ENCODE measurements at regions not wholly inside any gene's neighbourhood (a gene's known extent, or its start where the extent isn't known, plus 50 kb on each side); places are given as distances from the start of the nearest gene placed in this dataset.
A peak's percentile ranks its signal among the peaks of the same experiment; 100 is the strongest.

GRCh38 chr6:105997482-105997881 is 88.7 kb upstream of the PRDM1 start:
- TF ChIP-seq RCOR1 (IDR thresholded peaks at IDR 0.05; ENCODE audit: low read length), result no peak
- TF ChIP-seq SMC3 (IDR thresholded peaks at IDR 0.05; ENCODE audit: low read depth, low read length), result no peak
- TF ChIP-seq PBX3 (IDR thresholded peaks at IDR 0.05), result no peak
- no peak for TF ChIP-seq CHD2 (IDR thresholded peaks at IDR 0.05; ENCODE audit: low read length, partially characterized antibody)
- TF ChIP-seq NFIC (IDR thresholded peaks at IDR 0.05; ENCODE audit: borderline replicate concordance), result no peak
- TF ChIP-seq NRF1 (IDR thresholded peaks at IDR 0.05; ENCODE audit: low read depth, low read length), result no peak
- TF ChIP-seq FOSL2 (IDR thresholded peaks at IDR 0.05; ENCODE audit: borderline replicate concordance, low read depth), result no peak
- TF ChIP-seq TAF1 (IDR thresholded peaks at IDR 0.05; ENCODE audit: borderline replicate concordance, low read depth, low read length), result no peak
- Histone ChIP-seq H3K79me2 (ENCODE audit: insufficient read depth) (no peaks in the 10 kb centered on the region), H2AFZ (ENCODE audit: low read depth) (peak overlapping the region; percentile 82), H3K36me3 (replicated peaks in 1 of 2; ENCODE audit: control insufficient read depth in 1 of 2, insufficient read depth in 2 of 2, low read length in 1 of 2) (no peaks in the 10 kb centered on the region), H3K27ac (ENCODE audit: low read depth in 2 of 2, low read length in 1 of 2) (peak overlapping the region in 1 of 2 experiments; percentile 86; a peak in 1 of 4 replicates), H3K4me1 (ENCODE audit: control insufficient read depth in 1 of 2, insufficient read depth in 2 of 2, low read depth in 1 of 2, low read length in 1 of 2) (peaks cover 0 to 10% of the 10 kb centered on the region in 2 experiments; a peak in 2 of 4 replicates), H3K27me3 (ENCODE audit: insufficient read depth) (no peaks in the 10 kb centered on the region), H3K9ac (peak overlapping the region; percentile 8; the same call in 1 of the 2 replicates), H3K9me2 (no peaks in the 10 kb centered on the region), H3K9me3 (no peaks in the 10 kb centered on the region), H3K4me3 (ENCODE audit: low read depth in 2 of 2, low read length in 1 of 2) (no peak overlapping the region), H4K20me1 (ENCODE audit: insufficient read depth) (no peaks in the 10 kb centered on the region), H3K4me2 (no peak overlapping the region), H3F3A (replicated peaks; ENCODE audit: insufficient read depth) (peaks cover 12% of the 10 kb centered on the region)
- CTCF ChIA-PET, result interaction anchor here (1.0 to 2.3 kb wide), 2 partner anchors 14 to 431 kb away, joined by 3 to 5 read pairs; no protein-coding TSS in a partner anchor
- POLR2A ChIA-PET, result no interaction called here
- 54% methylated on average over 4 of the region's 4 CpGs for WGBS (ENCODE audit: low lambda C conversion rate)
- DNase-seq, result no peak

- POLR2A ChIA-PET, result no interaction called here
- DNase-seq, result no peak
- CTCF ChIA-PET, result interaction anchor here (3.8 kb wide), 1 partner anchor 228 kb away, joined by 15 read pairs; no protein-coding TSS in a partner anchor
- TF ChIP-seq SIN3A (IDR thresholded peaks at IDR 0.05; ENCODE audit: borderline replicate concordance, low read depth, low read length) (no peak), TAF1 (IDR thresholded peaks at IDR 0.05; ENCODE audit: borderline replicate concordance, low read depth, low read length) (no peak), FOSL2 (IDR thresholded peaks at IDR 0.05; ENCODE audit: borderline replicate concordance, low read depth) (no peak), REST (IDR thresholded peaks at IDR 0.05; ENCODE audit: low read depth, low read length) (no peak), USF2 (IDR thresholded peaks at IDR 0.05; ENCODE audit: borderline replicate concordance, low read depth, low read length) (no peak), NFIC (IDR thresholded peaks at IDR 0.05; ENCODE audit: borderline replicate concordance) (no peak), EZH2phosphoT487 (IDR thresholded peaks at IDR 0.05; ENCODE audit: borderline replicate concordance, low read depth) (no peak), MEF2A (IDR thresholded peaks at IDR 0.05; ENCODE audit: borderline replicate concordance, low read depth) (no peak), GATA2 (CRISPR knock-in tag; IDR thresholded peaks at IDR 0.05) (no peak), SMC3 (IDR thresholded peaks at IDR 0.05; ENCODE audit: low read depth, low read length) (no peak), GABPA (IDR thresholded peaks at IDR 0.05; ENCODE audit: low read depth) (no peak), RXRA (IDR thresholded peaks at IDR 0.05; ENCODE audit: borderline replicate concordance, low read depth) (no peak), POLR2AphosphoS5 (IDR thresholded peaks at IDR 0.05; ENCODE audit: low read depth, low read length) (no peak), ZBTB33 (IDR thresholded peaks at IDR 0.05; ENCODE audit: borderline replicate concordance, low read depth) (no peak), EP300 (IDR thresholded peaks at IDR 0.05; ENCODE audit: borderline replicate concordance in 1 of 2, low read depth in 1 of 2, low read length in 1 of 2) (no peak)
These were observed 90.7 kb upstream of the PRDM1 start for GRCh38 chr6:105995391-105995865.

More at GRCh38 chr6:105995391-105995865, 90.7 kb upstream of the PRDM1 start:
- 18% methylated on average over 6 of the region's 6 CpGs for WGBS (ENCODE audit: low lambda C conversion rate)
- Histone ChIP-seq H3K9ac (peak overlapping the region; percentile 85), H3K4me1 (ENCODE audit: control insufficient read depth in 1 of 2, insufficient read depth in 2 of 2, low read depth in 1 of 2, low read length in 1 of 2) (peaks cover 6 to 16% of the 10 kb centered on the region in 2 experiments; a peak in 2 of 4 replicates), H3K36me3 (replicated peaks in 1 of 2; ENCODE audit: control insufficient read depth in 1 of 2, insufficient read depth in 2 of 2, low read length in 1 of 2) (no peaks in the 10 kb centered on the region), H3K9me3 (no peaks in the 10 kb centered on the region), H3K4me3 (ENCODE audit: low read depth in 2 of 2, low read length in 1 of 2) (peak overlapping the region; percentile 62 to 81), H3K79me2 (ENCODE audit: insufficient read depth) (no peaks in the 10 kb centered on the region), H4K20me1 (ENCODE audit: insufficient read depth) (no peaks in the 10 kb centered on the region), H3K9me2 (no peaks in the 10 kb centered on the region), H3K4me2 (peak overlapping the region; percentile 88), H3F3A (replicated peaks; ENCODE audit: insufficient read depth) (peaks cover 12% of the 10 kb centered on the region), H2AFZ (ENCODE audit: low read depth) (peak overlapping the region; percentile 80), H3K27ac (ENCODE audit: low read depth in 2 of 2, low read length in 1 of 2) (peak overlapping the region; percentile 79 to 86; a peak in 3 of 4 replicates), H3K27me3 (ENCODE audit: insufficient read depth) (no peaks in the 10 kb centered on the region)
